NCI-H187 treated with DMSO at 0.1 percent for 48 hours (cell line): ENCODE measurements at regions not wholly inside any gene's neighbourhood (a gene's known extent, or its start where the extent isn't known, plus 50 kb on each side); places are given as distances from the start of the nearest gene placed in this dataset.

Experiments
- DNase-seq: peaks from one replicate; lab custom pipeline; 2025; lab: John Stamatoyannopoulos, UW

DNA sequence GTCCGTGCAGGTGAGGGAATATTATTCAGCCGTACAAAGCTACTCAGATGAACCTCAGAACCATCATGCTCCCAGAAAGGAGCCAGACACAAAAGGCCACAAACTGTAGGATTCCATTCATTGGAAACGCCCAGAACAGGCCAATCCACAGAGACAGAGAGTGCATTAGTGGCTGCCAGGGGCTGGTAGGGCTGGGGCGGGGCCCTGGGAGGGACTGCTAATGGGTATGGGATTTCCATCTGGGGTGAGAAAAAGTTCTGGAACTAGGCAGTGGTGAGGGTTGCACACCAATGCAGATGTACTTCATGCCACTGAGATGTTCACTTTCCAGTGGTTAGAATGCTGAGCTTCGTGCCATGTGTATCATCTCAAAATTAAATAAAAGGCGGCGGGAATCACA lies 101.1 kb downstream of the RFLNA start:
- DNase-seq, result no peak

DNA sequence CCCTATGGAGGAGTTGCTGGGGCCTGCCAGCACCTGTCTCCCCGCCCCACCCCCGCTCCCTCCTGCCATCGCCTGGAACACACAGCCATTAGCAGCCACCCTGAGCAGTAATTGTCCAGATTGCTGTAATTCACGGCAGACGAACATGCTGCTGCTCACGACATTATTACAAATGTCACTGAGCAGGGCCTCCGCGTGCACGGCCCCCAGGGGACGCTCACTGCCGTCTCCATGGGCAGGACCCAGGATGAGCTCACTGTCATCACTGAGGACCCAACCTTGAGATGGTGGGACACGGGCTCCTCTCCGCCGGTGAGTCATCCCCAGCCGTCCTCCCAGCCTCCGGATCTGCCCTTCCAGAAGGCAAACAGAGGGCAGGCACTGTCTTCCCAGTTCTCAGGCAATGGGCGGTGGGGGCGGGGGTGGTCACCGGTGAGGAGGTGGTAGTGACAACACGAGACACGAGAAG lies 100.4 kb downstream of the RFLNA start:
- DNase-seq, result no peak

DNA sequence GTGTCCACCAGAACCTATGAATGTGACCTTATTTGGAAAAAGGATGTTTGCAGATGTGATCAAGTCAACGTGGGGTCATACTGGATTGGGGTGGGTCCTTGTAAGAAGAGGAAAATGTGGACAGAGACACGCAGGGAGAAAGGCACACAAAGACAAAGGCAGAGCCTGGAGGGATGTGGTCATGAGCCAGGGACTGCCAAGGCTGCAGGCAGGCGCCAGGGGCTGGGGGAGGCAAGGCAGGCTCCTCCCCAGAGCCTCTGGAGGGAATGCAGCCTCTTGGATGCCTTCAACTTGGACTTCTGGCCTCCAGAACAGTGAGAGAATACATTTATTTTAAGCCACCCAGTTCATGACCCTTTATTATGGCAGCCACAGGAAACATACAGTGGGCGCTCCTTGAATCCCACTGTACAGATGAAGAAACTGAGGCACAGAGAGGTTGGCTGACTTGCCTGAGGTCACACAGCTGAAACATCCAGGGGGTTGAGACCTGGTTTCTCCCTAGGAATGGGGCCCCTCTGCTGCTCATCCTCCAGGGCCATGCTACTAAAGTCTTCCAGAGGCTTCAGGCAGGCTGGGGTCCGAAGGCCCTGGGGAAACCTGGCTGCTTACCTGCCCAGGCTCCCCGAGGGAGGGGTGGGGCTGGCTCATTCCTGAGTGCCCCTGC lies 99.7 kb downstream of the RFLNA start:
- no peak for DNase-seq

DNA sequence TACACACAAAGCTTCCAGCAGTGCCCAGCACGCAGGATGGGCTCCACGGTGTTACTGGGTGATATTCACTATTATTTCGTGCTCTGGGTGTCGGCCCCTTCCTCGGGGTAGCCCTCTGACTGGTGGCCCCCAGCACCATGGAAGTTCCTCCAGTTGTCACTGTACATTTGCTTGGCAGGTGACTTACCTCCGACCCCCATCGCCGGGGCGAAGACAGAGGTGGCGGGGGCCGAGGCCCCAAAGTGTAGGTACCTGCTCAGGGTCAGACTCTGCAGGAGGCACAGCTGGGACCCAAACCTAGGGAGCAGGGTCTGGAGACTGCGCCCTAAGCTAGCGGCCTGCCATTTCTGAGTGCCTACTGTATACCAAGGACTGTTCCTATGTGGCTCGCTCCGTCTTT lies 98.9 kb downstream of the RFLNA start:
- no peak for DNase-seq

DNA sequence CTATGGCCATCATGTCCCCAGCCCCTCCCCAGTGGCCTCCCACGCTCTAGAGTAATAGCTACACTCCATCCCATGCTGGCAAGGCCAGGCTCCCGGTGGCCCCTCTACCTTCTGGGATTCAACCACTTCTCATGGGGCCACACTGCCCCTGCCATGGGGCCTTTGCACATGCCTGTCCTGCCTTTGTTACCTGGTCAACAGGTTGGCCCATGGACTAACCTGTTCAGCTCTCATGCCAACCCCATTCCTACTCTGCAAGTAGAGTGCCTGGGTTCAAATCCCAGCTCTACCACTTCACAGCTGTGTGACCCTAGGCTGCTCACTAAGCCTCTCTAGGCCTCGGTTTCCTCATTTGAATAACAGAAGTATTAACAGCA lies 98.5 kb downstream of the RFLNA start:
- no peak for DNase-seq

GRCh38 chr12:124392667-124393413 lies 97.9 kb downstream of the RFLNA start:
- DNase-seq, result no peak

- DNase-seq, result no peak
These were observed 97.4 kb downstream of the RFLNA start for GRCh38 chr12:124392271-124392666.

GRCh38 chr12:124391340-124392261 lies 96.7 kb downstream of the RFLNA start:
- no peak for DNase-seq

DNA sequence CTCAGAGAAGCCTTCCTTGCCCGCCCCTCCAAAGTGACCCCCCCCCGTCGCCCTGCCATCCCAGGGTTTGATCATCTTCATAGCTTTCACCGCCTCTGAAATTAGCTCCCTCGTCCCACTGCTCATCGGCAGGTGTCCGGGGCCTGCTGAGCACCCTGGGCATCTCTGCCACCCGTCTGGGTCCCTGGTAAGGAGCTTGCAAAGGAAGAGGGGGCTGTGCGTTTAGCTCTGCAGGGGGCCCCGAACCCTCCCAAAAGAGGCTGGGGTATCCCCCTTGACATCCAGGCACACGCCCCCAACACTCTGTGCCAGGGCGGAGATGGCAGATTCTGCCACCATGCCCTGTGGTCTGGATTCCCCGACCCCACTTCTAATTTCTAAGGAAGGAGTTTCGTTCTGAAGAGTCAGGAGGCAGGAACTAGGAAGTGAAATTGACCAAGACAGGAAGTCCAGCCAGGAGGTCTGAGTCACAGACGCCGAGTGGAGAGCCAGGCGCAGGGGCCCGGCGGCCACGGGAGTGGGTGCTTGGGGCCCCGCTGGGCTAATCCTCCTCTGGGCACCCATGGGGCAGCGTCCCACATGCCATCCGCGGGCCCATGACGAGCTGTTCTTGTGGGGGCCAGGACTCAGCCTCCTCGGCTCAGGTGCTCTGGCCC lies 95.7 kb downstream of the RFLNA start:
- DNase-seq, result no peak

- no peak for DNase-seq
These were observed 95.0 kb downstream of the RFLNA start for GRCh38 chr12:124389725-124390441.

DNA sequence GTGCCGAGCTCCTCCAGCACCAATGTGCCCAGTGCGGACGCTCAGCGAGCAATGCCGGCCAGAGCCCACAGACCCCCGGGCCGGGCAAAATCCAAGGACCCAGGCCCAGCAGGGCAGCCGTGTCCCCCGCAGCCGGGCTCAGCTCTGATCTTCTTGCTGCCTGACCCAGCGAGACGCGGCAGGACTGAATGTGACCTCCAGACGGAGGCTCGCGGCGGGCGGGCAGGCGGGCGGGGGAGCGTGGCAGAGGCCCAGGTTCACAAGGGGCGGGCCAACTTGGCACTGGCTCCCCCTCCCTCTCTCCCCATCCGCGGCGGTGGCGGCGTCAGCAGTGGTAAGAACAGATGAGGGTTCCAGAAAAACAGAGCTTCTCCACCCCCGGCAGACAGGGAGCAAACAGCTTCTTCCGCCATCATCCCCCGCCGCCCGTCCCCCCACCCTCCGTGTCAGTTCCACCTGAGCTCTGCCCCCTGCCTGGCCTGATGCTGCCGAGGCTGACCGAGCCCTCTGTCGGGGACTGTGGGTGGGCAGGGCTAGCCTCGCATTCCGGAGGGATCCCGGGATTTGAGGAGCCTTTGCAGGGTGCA lies 94.3 kb downstream of the RFLNA start:
- DNase-seq, result no peak

DNA sequence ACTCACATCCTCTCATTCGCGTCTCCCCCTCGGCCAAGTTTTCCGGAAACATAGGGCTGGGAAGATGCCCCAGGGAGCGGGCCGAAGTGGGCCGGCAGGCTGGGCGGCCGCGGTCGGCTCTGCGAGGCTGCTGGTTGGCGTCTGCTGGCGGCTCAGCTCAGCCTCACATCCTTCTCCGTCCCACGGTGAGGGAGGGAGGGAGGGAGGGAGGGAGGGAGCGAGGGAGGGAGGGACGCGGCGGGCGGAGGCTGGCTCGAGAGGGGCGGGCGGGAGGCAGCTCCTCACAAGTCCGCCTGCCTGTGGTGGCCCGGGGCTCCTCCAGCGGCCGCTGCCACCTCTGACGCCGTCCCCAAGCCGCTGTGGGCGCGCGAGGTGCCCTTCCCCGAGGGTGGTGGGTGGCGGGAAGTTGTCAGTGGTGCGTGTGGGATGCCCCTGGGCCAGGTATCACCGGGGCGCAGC lies 93.8 kb downstream of the RFLNA start:
- no peak for DNase-seq

DNA sequence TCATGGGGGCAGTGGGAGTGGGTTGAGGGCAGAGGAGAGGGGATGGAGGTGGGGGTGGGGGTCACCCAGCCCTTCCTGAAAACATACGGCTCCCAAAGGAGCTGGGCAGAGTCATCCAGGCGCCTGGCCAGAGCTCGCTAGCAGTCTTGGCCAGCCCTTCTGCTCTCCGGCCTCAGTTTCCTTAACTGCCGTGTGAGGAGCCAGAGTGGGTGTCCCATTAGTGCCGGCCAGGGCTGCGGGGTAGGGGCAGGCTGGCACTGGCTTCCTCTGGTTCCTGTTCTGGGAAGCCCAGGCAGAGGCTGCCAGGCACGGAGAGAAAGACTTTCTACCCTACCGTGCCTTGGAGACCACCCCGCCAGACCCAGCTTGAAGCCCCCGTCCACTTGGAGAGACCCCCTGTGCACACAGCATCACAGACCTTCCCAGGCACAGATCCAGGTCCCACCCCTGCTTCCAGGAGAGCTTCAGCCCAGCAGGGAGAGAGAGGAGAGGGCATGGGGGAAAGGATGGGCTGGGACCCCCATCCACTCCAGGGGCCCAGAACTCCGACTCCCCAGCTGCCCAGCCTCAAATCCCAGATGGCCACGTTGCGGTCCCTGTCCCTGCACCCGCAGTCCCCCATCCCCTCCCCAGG lies 93.3 kb downstream of the RFLNA start:
- DNase-seq, result no peak

- no peak for DNase-seq
These were observed 92.6 kb downstream of the RFLNA start for GRCh38 chr12:124387528-124387911.

DNA sequence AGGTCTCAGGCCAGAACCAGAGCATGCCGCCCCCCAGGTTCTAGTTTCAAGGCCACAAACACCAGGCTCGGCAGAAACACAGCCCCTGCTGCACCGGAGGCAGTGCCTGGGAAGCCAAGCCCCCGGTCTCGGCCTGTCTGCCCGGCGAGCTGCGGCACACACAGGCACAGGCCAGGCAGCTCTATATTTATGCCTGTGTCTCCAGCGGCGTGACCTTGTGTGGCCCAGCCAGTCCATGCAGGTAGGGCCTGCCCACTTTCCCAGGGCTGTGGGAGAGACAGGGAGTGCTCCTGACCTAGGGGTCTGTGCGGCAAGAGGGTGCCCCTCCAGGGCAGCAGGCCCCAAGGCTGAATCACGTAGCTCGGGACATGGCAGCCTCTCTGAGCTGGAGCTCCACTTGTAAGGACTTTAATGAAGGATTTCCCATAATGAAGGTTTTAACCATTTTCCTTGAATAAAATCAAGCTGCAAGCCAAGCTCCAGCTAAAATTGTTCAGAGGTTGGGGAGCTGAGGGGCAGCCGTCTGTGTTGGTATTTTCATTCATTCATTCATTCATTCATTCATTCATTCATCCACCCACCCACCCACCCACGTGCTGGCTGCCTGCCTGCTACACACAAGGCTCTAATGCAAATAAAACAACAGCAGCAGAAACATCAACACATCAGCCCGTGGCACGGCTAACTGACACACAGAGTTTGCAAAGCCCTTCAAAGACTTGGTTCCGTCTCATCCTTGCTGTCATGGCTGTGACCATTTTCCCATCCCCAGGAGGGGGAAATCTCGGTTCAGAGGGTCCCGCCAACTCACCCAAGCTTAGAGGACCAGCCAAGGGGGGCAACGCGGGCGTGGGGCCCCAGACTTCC lies 92.0 kb downstream of the RFLNA start:
- DNase-seq, result no peak

GRCh38 chr12:124386059-124386458 lies 91.2 kb downstream of the RFLNA start:
- no peak for DNase-seq

DNA sequence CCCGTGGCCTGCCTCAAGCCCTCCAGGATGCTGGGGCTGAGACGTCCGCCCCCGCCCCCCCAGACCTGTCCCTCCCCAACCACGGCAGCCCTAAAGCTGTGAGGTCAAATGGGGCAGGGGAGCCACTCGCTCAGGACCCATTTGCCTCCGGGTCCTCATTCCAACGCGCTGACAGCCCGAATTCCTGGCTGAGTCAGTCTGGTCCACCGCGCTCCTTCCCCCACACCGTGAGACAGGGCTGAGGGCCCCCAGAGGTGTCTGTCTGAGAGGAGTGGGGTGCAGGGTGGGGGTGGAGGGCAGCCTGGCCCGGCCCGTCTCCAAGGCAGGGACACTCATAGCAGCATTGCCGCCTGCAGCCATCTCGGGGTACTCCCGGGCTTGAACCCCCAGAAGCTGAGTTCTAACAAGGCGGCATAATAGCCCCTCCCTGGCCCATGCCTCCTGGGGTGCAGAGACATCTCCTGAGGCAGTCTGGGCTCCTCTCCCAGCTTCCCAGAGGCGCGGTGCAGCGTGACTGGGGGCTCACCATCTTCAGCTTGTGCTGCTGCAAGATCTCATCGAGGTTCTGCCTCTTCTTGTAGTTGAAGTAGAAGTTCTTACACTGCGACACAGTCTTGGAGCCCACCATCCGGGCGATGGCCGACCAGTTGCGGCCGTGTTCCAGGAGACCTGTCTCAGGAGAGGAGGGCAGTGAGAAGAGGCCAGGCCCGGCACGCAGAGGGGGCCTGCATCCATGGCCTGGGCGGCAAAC lies 90.5 kb downstream of the RFLNA start:
- DNase-seq, result no peak

- DNase-seq, result no peak
These were observed 89.5 kb downstream of the RFLNA start for GRCh38 chr12:124384299-124384894.
